ENCODE measurements at regions not wholly inside any gene's neighbourhood (a gene's known extent, or its start where the extent isn't known, plus 50 kb on each side); places are given as distances from the start of the nearest gene placed in this dataset.

GRCh38 chr15:87626860-87627259, 629.7 kb downstream of the NTRK3 start:
- no peaks in the 10 kb centered on the region for H3K36me3 ChIP-seq (replicated peaks in 1 of 2; ENCODE audit: control insufficient read depth in 1 of 2, insufficient read depth in 2 of 2, low read length in 2 of 2)
- H3K27me3 ChIP-seq (ENCODE audit: control insufficient read depth in 1 of 2, insufficient read depth in 2 of 2, low read length in 2 of 2) = no peaks in the 10 kb centered on the region
- no TSS peak for BruUV-seq (replicated peaks)
- no peaks in the 10 kb centered on the region for H3K79me2 ChIP-seq (ENCODE audit: insufficient read depth, low read length)
- no peak overlapping the region for H3K4me2 ChIP-seq (ENCODE audit: low read depth, low read length)
- ATAC-seq = no peak
- intact Hi-C loops (cut with micrococcal nuclease; ENCODE audit: unreplicated experiment) = no loop called here
- peaks cover 83% of the 10 kb centered on the region for H3K9me3 ChIP-seq (ENCODE audit: low read length)
- no peak for FAIRE-seq
- CTCF ChIA-PET (ENCODE audit: low intra/inter-chr PET ratio, low total read pairs) = no interaction called here
- DNase-seq (ENCODE audit: low spot score) = no peak
- TF ChIP-seq, protein P1, sequence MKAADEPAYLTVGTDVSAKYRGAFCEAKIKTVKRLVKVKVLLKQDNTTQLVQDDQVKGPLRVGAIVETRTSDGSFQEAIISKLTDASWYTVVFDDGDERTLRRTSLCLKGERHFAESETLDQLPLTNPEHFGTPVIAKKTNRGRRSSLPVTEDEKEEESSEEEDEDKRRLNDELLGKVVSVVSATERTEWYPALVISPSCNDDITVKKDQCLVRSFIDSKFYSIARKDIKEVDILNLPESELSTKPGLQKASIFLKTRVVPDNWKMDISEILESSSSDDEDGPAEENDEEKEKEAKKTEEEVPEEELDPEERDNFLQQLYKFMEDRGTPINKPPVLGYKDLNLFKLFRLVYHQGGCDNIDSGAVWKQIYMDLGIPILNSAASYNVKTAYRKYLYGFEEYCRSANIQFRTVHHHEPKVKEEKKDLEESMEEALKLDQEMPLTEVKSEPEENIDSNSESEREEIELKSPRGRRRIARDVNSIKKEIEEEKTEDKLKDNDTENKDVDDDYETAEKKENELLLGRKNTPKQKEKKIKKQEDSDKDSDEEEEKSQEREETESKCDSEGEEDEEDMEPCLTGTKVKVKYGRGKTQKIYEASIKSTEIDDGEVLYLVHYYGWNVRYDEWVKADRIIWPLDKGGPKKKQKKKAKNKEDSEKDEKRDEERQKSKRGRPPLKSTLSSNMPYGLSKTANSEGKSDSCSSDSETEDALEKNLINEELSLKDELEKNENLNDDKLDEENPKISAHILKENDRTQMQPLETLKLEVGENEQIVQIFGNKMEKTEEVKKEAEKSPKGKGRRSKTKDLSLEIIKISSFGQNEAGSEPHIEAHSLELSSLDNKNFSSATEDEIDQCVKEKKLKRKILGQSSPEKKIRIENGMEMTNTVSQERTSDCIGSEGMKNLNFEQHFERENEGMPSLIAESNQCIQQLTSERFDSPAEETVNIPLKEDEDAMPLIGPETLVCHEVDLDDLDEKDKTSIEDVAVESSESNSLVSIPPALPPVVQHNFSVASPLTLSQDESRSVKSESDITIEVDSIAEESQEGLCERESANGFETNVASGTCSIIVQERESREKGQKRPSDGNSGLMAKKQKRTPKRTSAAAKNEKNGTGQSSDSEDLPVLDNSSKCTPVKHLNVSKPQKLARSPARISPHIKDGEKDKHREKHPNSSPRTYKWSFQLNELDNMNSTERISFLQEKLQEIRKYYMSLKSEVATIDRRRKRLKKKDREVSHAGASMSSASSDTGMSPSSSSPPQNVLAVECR (CRISPR knock-in tag; IDR thresholded peaks at IDR 0.05; ENCODE audit: borderline replicate concordance) = no peak
- TF ChIP-seq MAZ (IDR thresholded peaks at IDR 0.05; ENCODE audit: borderline replicate concordance, low read depth, low read length) (no peak), MAZ (CRISPR knock-in tag; IDR thresholded peaks at IDR 0.05; ENCODE audit: low read depth) (no peak), XRCC5 (optimal IDR thresholded peaks at IDR 0.05; ENCODE audit: low read length) (no peak)
- in situ Hi-C loops (cut with HindIII; ENCODE audit: extremely low pct_ligation_motif_present, low pct_unique_long_range_greater_than_20kb) = no loop called here
- no peak overlapping the region for H3K27ac ChIP-seq (ENCODE audit: extremely low read length, insufficient read depth, low read length)
- no peak overlapping the region for H2AFZ ChIP-seq (ENCODE audit: low read length)
- H3K4me1 ChIP-seq (ENCODE audit: insufficient read depth, low read length) = no peaks in the 10 kb centered on the region
- H3K9ac ChIP-seq (ENCODE audit: insufficient read depth, low read depth, low read length) = no peak overlapping the region
- no peaks in the 10 kb centered on the region for H4K20me1 ChIP-seq (ENCODE audit: insufficient read depth, low read length)
- H3K4me3 ChIP-seq (replicated peaks in 1 of 3; ENCODE audit: insufficient read depth in 1 of 3, low read depth in 2 of 3, low read length in 3 of 3) = no peak overlapping the region
- WGBS (ENCODE audit: low lambda C conversion rate) = 16% methylated on average over 4 of the region's 4 CpGs
- POLR2A ChIA-PET = no interaction called here

DNA sequence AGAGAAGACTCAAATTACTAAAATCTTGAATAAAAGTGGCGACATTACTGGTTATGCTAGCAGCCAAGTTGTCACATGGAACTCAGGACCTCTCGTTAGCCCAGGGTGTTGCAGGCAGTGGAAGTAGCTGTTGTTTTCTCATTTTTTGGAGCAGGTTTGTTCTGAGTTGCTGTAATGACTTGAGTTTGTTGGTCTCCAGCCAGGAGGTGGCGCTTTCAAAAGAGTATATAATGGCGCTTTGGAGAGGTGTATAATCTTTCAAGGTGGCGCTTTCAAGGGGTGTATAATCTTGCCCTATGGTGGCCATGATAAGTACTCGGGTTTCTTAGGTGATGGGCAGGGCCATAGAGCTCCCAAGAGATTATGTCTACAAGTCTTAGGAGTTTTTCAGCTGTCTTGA, 632.7 kb downstream of the NTRK3 start:
- CTCF ChIA-PET (ENCODE audit: low intra/inter-chr PET ratio, low total read pairs) = no interaction called here

More for the DNA sequence above, 632.7 kb downstream of the NTRK3 start:
- Histone ChIP-seq H3K4me2 (ENCODE audit: low read depth, low read length) (no peak overlapping the region), H4K20me1 (ENCODE audit: insufficient read depth, low read length) (no peaks in the 10 kb centered on the region), H3K4me1 (ENCODE audit: insufficient read depth, low read length) (no peaks in the 10 kb centered on the region), H3K4me3 (replicated peaks in 1 of 3; ENCODE audit: insufficient read depth in 1 of 3, low read depth in 2 of 3, low read length in 3 of 3) (no peak overlapping the region), H2AFZ (ENCODE audit: low read length) (no peak overlapping the region), H3K27ac (ENCODE audit: extremely low read length, insufficient read depth, low read length) (no peak overlapping the region), H3K9ac (ENCODE audit: insufficient read depth, low read depth, low read length) (no peak overlapping the region), H3K27me3 (ENCODE audit: control insufficient read depth in 1 of 2, insufficient read depth in 2 of 2, low read length in 2 of 2) (no peaks in the 10 kb centered on the region), H3K79me2 (ENCODE audit: insufficient read depth, low read length) (no peaks in the 10 kb centered on the region), H3K9me3 (ENCODE audit: low read length) (peaks cover 82% of the 10 kb centered on the region), H3K36me3 (replicated peaks in 1 of 2; ENCODE audit: control insufficient read depth in 1 of 2, insufficient read depth in 2 of 2, low read length in 2 of 2) (no peaks in the 10 kb centered on the region)
- intact Hi-C loops (cut with micrococcal nuclease; ENCODE audit: unreplicated experiment) (no loop called here), in situ Hi-C loops (cut with HindIII; ENCODE audit: extremely low pct_ligation_motif_present, low pct_unique_long_range_greater_than_20kb) (no loop called here)
- TF ChIP-seq NKX3-1 (CRISPR knock-in tag; IDR thresholded peaks at IDR 0.05) (no peak), JUND (CRISPR knock-in tag; IDR thresholded peaks at IDR 0.05) (no peak), ZNF136 (CRISPR knock-in tag; IDR thresholded peaks at IDR 0.05; ENCODE audit: low read depth) (no peak), ZNF367 (CRISPR knock-in tag; IDR thresholded peaks at IDR 0.05; ENCODE audit: borderline replicate concordance) (no peak), ZBTB42 (CRISPR knock-in tag; IDR thresholded peaks at IDR 0.05) (no peak), SP1 (IDR thresholded peaks at IDR 0.05) (no peak), SP1 (CRISPR knock-in tag; IDR thresholded peaks at IDR 0.05) (no peak), AKAP8 (CRISPR knock-in tag; IDR thresholded peaks at IDR 0.05) (no peak), GPN1 (CRISPR knock-in tag; IDR thresholded peaks at IDR 0.05; ENCODE audit: borderline replicate concordance) (no peak), ZNF780A (CRISPR knock-in tag; IDR thresholded peaks at IDR 0.05) (no peak), ZNF101 (CRISPR knock-in tag; IDR thresholded peaks at IDR 0.05; ENCODE audit: borderline replicate concordance, low read depth) (no peak), POLR2A (IDR thresholded peaks at IDR 0.05; ENCODE audit: insufficient read depth in 1 of 2, low read depth in 2 of 2, low read length in 2 of 2) (no peak), KDM4B (CRISPR knock-in tag; IDR thresholded peaks at IDR 0.05) (no peak), ZNF441 (CRISPR knock-in tag; IDR thresholded peaks at IDR 0.05; ENCODE audit: borderline replicate concordance) (no peak)
- 0% methylated on average over 5 of the region's 6 CpGs for WGBS (ENCODE audit: low lambda C conversion rate)
- BruUV-seq (replicated peaks) = no TSS peak
- ATAC-seq (no peak), FAIRE-seq (no peak), DNase-seq (ENCODE audit: low spot score) (no peak)
- POLR2A ChIA-PET = no interaction called here

Data from HepG2 (cell line).